ENCODE measurements at regions not wholly inside any gene's neighbourhood (a gene's known extent, or its start where the extent isn't known, plus 50 kb on each side); places are given as distances from the start of the nearest gene placed in this dataset.

- no peak for TF ChIP-seq CTCF (conservative IDR thresholded peaks at IDR 0.05; ENCODE audit: low read depth, low read length)
- no peak for TF ChIP-seq EZH2 (IDR thresholded peaks at IDR 0.05; ENCODE audit: low read length, unreplicated experiment)
Measured at GRCh38 chr13:70788074-70788473, 679.8 kb upstream of the KLHL1 start.
